Stimulated activated CD8-positive, alpha-beta memory T cell treated with anti-CD3 and anti-CD28 coated beads, Interleukin-4, amount 100 ng/mL, for 1 hour (primary cell): ENCODE measurements at regions not wholly inside any gene's neighbourhood (a gene's known extent, or its start where the extent isn't known, plus 50 kb on each side); places are given as distances from the start of the nearest gene placed in this dataset.

Experiments used
- DNase-seq, 2 donors: peaks; one replicate each; pipeline ENCODE4 v3.0.0-alpha.2; 2020; ENCODE audit warnings: low read depth in 2 of 2, low spot score in 1 of 2

DNA sequence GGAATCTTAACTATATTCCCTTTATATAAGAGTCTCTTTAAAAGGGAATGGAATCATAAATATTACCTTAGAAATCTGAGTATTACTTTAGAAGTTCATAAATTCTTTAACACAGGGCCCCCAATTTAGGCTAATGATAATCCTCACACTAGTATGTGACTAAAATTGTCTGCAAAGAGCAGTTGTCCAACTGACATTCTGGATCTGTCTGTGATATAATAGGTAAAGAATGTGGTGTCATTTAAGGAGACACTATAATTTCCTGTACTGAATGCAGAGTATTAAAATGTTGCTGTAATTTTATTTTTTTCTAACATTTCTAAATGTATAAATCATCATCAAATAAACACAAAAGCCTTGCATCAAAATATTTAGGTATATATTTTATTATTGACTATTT is 128.5 kb upstream of the DST start:
- DNase-seq = no peak

GRCh38 chr6:56770011-56770520 is 127.4 kb upstream of the DST start:
- no peak for DNase-seq

DNA sequence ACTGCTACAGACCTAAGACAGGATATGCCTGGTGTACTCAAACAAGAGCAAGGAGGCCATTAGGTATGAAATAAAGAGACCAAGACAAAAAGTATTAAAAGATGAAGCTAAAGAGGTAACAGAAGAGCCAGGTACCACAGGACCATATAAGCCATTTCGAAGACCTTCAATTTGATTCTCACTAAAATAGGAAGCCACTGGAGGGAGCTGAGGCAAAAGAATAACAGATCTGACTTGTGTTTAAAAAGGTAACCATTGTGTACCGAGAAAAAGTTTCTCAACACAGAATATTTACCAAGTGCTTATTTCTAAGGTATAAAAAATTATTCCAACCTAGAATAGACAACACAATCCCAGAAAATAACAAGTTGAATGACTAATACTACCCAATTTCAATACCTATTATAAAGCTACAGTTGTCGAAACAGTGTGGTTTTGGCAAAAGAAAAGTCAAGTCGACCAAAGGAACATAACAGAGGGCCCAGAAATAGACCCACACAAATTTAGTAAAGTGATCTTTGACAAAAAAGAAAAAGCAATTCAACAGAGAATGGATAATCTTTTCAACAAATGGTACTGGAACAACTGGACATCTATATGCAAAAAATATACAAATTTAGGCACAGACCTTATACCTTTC is 125.3 kb upstream of the DST start:
- no peak for DNase-seq

- no peak for DNase-seq
These were observed 124.7 kb upstream of the DST start for GRCh38 chr6:56767435-56767834.

- DNase-seq = no peak
These were observed 124.1 kb upstream of the DST start for GRCh38 chr6:56766806-56767178.

GRCh38 chr6:56766139-56766805 is 123.6 kb upstream of the DST start:
- DNase-seq = no peak

GRCh38 chr6:56765494-56765893 is 122.8 kb upstream of the DST start:
- no peak for DNase-seq

DNA sequence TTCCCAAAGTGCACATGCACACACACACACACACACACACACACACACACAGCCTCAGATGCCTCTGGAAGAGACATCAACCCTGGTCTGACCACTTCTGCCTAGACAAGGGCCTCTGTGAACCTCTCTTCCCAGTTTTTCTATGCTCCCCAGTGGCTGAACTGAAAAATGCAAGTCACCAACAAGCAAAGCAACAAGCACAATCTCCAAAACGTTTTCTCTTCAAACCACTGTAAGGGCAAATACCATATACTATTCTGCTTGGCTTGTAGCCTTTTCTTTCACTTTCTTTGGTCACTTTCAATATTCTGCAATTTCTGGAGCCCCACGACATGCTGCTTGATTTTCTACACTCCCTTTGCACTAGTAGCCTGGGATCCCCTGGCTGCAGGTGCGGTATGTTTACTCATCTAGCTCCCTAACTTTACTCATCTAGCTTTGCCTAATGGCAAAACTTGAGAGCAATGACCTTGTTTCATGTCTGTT is 121.4 kb upstream of the DST start:
- no peak for DNase-seq

DNA sequence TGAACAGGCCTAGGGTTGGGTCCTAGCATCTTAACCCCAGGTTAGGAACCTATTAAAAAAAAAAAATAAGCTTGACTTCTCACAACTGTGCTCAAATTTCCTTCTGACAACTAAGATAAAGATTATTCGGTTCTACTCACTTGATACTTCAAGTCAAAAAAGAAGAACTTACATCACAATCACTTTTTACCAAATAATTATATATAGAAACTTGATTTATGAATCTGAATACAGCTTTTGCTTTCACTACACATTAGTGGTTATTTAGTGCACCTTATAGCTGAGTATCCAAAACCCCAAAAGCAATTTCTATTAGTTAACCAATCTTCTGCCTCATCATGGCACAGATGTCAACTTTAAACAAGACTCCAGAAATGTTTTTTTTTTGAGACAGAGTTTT is 119.0 kb upstream of the DST start:
- DNase-seq = no peak

- DNase-seq = no peak
These were observed 118.2 kb upstream of the DST start for GRCh38 chr6:56760842-56761241.

DNA sequence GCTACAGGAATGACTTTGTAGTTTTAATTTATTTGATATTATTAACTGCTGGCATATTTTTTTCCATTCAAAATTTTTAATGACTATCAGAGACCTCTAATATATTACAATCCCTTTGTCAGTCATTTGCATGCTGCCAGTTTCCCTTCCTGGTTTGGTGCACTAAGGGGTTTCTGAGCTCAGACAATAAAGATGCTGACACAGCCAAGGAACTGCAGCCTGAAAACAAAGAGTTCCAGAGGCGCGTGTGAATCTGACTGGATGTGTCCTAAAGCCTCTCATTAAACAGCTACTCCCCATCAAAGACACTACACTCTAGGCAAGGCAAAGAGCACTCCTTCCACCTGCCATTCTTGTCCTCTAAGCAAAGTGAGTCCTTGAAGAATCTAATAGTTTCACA is 116.8 kb upstream of the DST start:
- DNase-seq = no peak

GRCh38 chr6:56758553-56758952 is 115.9 kb upstream of the DST start:
- DNase-seq = no peak

DNA sequence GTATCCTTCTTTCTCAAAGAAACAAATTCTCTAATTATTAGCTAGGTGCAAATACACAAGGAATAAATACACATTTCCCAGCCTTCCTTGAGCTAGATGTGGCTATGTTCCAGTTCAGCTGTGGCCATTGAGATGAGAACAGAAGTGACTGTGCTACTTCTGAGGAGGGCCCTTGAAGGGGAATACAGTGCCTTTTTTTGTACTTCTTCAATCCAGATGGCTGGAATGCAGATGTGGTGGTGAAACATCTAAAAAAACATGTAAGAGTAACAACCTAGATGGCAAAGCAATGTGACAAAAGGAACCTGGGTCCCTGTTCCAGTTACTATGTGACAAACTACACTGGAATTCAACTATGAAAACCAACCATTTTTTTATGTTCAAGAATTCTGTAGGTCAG is 115.4 kb upstream of the DST start:
- no peak for DNase-seq

- DNase-seq = no peak
These were observed 114.9 kb upstream of the DST start for GRCh38 chr6:56757588-56757984.

GRCh38 chr6:56756791-56757587 is 114.3 kb upstream of the DST start:
- DNase-seq = no peak

- DNase-seq = no peak
These were observed 113.6 kb upstream of the DST start for GRCh38 chr6:56756219-56756789.

DNA sequence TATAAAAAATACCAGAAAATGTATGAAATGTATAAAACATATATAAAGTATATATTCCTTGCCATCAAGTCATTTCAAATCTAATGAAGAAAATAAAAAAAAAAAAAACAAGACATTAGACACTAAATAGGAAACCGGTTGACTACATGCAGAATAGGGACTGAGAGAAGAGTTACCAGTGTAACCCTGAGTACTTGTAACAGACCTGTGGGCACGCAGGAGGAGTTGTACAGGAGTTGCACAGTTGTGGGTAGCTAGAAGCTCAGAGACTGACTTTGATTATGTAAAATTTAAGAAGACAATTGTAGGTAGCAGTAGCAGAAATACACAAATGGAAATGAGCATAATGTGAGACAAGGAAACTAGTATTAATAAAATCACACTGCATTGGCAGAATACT is 112.4 kb upstream of the DST start:
- DNase-seq = no peak

DNA sequence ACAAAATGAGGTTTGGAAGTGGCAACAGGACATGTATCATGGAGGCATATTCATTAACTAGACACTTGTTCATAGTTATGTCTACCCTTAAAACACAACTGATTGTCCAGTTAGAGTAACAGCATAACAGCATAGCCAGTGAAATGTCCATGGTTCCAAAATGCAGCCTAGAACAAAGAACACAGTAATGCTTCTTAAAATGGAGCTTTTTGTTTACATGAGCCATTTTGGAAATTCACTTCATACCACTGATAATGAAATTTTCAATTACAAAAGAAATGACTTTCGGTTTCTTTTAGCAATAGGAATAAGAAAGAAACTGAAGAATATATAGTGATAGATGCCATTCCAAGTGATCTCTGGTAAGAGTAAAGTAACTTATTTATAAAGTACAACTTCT is 111.1 kb upstream of the DST start:
- no peak for DNase-seq

DNA sequence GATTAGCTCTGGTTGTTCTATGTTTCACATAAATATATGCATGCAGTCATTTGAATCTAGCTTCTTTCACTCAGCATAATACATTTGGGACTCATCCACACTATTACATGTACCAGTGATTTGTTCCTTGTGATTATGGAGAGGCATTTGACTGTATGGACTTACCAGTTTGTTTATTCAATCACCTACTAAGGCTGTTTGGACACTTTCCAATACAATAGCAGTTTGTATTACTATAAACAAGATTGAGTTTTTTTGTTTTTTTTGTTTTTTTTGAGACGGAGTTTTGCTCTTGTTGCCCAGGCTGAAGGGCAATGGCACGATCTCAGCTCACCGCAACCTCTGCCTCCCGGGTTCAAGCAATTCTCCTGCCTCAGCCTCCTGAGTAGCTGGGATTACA is 109.8 kb upstream of the DST start:
- DNase-seq = no peak

DNA sequence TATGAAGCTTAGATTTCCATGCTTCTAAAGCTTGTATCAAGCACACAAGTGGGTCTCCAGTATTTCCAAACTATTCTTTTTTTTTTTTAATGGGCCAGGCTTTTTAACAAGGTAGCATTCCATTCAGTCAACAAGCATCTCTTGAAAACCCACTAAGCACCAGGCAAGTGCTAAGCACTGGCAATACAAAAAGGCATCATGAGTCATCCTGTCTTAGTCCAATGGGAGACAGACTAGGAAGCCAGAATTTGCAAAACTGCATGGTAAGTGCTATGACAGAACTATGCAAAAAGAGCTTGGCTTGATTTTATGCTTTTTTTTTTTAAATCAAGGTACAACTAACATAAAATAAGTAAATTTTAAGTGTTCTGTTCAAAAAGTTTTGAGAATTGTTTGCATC is 109.3 kb upstream of the DST start:
- DNase-seq = no peak

GRCh38 chr6:56751604-56752003 is 108.9 kb upstream of the DST start:
- no peak for DNase-seq

DNA sequence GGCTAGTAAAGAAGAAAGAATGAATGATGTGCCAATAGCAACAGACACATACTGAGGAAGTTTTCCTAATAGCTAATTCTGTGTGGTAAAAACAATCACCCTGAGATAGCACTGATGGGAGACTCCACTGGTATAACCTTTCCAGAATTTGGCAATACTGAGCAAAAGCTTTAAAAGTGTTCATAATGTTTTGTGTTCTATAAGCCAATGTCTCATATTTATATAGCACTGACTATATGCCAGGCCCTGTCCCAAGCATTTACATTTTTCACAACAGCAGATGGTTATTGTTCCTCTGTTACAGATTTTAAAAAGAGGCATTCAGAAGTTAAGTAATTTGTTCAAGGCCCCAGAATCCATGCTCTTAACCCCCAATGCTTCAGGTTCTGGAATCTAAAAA is 108.0 kb upstream of the DST start:
- no peak for DNase-seq
